Panc1 (cell line): ENCODE measurements at regions not wholly inside any gene's neighbourhood (a gene's known extent, or its start where the extent isn't known, plus 50 kb on each side); places are given as distances from the start of the nearest gene placed in this dataset.

Experiments
- POLR2AphosphoS5 ChIP-seq: IDR thresholded peaks from 2 replicates; pipeline ENCODE4 v1.6.1; 2012; ENCODE audit warnings: mild to moderate bottlenecking, low read depth, low read length, moderate library complexity
- TF ChIP-seq, protein P1 (sequence below): fragments of 450-650 bp; IDR thresholded peaks from 2 replicates; pipeline ENCODE4 v1.5.1; 2017; ENCODE audit warnings: mild to moderate bottlenecking
- TF ChIP-seq, protein P2 (sequence below), 2 experiments: IDR thresholded peaks; 2 replicates each; pipeline ENCODE4 v1.6.1; 2011 to 2012; ENCODE audit warnings: low read depth in 2 of 2, control low read depth in 1 of 2, low read length in 1 of 2, mild to moderate bottlenecking in 1 of 2, moderate library complexity in 1 of 2; ENCODE audit not compliant: insufficient read depth in 1 of 2

GRCh38 chr3:159904455-159904854, 84.2 kb upstream of the IL12A start:
- TF ChIP-seq, protein P1, sequence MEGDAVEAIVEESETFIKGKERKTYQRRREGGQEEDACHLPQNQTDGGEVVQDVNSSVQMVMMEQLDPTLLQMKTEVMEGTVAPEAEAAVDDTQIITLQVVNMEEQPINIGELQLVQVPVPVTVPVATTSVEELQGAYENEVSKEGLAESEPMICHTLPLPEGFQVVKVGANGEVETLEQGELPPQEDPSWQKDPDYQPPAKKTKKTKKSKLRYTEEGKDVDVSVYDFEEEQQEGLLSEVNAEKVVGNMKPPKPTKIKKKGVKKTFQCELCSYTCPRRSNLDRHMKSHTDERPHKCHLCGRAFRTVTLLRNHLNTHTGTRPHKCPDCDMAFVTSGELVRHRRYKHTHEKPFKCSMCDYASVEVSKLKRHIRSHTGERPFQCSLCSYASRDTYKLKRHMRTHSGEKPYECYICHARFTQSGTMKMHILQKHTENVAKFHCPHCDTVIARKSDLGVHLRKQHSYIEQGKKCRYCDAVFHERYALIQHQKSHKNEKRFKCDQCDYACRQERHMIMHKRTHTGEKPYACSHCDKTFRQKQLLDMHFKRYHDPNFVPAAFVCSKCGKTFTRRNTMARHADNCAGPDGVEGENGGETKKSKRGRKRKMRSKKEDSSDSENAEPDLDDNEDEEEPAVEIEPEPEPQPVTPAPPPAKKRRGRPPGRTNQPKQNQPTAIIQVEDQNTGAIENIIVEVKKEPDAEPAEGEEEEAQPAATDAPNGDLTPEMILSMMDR: no peak
- TF ChIP-seq, protein P2, sequence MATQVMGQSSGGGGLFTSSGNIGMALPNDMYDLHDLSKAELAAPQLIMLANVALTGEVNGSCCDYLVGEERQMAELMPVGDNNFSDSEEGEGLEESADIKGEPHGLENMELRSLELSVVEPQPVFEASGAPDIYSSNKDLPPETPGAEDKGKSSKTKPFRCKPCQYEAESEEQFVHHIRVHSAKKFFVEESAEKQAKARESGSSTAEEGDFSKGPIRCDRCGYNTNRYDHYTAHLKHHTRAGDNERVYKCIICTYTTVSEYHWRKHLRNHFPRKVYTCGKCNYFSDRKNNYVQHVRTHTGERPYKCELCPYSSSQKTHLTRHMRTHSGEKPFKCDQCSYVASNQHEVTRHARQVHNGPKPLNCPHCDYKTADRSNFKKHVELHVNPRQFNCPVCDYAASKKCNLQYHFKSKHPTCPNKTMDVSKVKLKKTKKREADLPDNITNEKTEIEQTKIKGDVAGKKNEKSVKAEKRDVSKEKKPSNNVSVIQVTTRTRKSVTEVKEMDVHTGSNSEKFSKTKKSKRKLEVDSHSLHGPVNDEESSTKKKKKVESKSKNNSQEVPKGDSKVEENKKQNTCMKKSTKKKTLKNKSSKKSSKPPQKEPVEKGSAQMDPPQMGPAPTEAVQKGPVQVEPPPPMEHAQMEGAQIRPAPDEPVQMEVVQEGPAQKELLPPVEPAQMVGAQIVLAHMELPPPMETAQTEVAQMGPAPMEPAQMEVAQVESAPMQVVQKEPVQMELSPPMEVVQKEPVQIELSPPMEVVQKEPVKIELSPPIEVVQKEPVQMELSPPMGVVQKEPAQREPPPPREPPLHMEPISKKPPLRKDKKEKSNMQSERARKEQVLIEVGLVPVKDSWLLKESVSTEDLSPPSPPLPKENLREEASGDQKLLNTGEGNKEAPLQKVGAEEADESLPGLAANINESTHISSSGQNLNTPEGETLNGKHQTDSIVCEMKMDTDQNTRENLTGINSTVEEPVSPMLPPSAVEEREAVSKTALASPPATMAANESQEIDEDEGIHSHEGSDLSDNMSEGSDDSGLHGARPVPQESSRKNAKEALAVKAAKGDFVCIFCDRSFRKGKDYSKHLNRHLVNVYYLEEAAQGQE (IDR thresholded peaks at IDR 0.05; ENCODE audit: insufficient read depth in 1 of 2, low read depth in 2 of 2, low read length in 1 of 2): no peak
- TF ChIP-seq POLR2AphosphoS5: no peak
